ENCODE measurements at regions not wholly inside any gene's neighbourhood (a gene's known extent, or its start where the extent isn't known, plus 50 kb on each side); places are given as distances from the start of the nearest gene placed in this dataset.

DNA sequence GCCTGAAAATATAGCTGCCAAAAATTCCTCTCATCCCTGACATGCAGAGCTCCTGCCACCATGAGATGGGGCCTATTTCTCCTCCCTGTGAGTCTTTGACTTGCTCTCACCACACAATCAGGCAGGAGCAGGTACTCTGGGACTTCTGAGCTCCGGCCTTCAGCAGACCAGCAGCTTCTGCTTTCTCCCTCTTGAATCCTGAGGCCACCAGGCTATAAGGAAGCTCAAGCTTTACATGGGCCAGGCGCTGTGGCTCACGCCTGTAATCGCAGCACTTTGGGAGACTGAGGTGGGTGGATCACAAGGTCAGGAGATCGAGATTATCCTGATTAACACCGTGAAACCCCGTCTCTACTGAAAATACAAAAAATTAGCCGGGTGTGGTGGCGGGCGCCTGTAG, 238.7 kb upstream of the RREB1 start:
- Histone ChIP-seq H4K20me1 (replicated peaks; ENCODE audit: control insufficient read depth, extremely low read depth, insufficient read depth, low read length) (no peaks in the 10 kb centered on the region), H3K9me3 (replicated peaks; ENCODE audit: control insufficient read depth, insufficient read depth, low read length) (no peaks in the 10 kb centered on the region), H3K27ac (ENCODE audit: insufficient read depth, low read depth, low read length) (no peak overlapping the region), H2AFZ (ENCODE audit: low read depth, low read length) (no peak overlapping the region), H3K27me3 (ENCODE audit: control insufficient read depth in 2 of 2, insufficient read depth in 2 of 2, low read length in 2 of 2) (no peaks in the 10 kb centered on the region), H3K9me1 (replicated peaks; ENCODE audit: control insufficient read depth, extremely low read depth, insufficient read depth, low read length) (no peaks in the 10 kb centered on the region), H3K9ac (replicated peaks; ENCODE audit: extremely low read depth, insufficient read depth, low read length) (no peak overlapping the region), H3K36me3 (ENCODE audit: control insufficient read depth in 2 of 2, extremely low read depth in 1 of 2, insufficient read depth in 2 of 2, low read length in 2 of 2) (no peaks in the 10 kb centered on the region), H3K4me2 (ENCODE audit: insufficient read depth, low read length) (no peak overlapping the region), H3K4me3 (replicated peaks in 1 of 3; ENCODE audit: insufficient read depth in 1 of 3, low read depth in 1 of 3, low read length in 3 of 3) (no peak overlapping the region), H3K4me1 (ENCODE audit: control insufficient read depth, extremely low read depth, insufficient read depth, low read length) (no peaks in the 10 kb centered on the region), H3K79me2 (ENCODE audit: control insufficient read depth, insufficient read depth, low read length) (no peaks in the 10 kb centered on the region)
- ChIA-PET POLR2A (no interaction called here), CTCF (interaction anchor here (1.1 to 1.7 kb wide), 3 partner anchors 13 to 173 kb away, joined by 3 to 5 read pairs (median 3); no protein-coding TSS in a partner anchor)
- intact Hi-C loops (cut with micrococcal nuclease) (no loop called here), dilution Hi-C loops (cut with MboI; ENCODE audit: extremely low pct_ligation_motif_present, low sequenced_read_pairs) (no loop called here)
- DNase-seq (ENCODE audit: low read depth, low spot score), result no peak
- no peak for FAIRE-seq
- TF ChIP-seq MYC (IDR thresholded peaks at IDR 0.05; ENCODE audit: low read depth, low read length), result no peak
- TF ChIP-seq CTCF (IDR thresholded peaks at IDR 0.05; ENCODE audit: extremely low read depth in 1 of 2, insufficient read depth in 1 of 2, low read depth in 1 of 2, low read length in 2 of 2), result no peak
- TF ChIP-seq JUN (IDR thresholded peaks at IDR 0.05; ENCODE audit: borderline replicate concordance, insufficient read depth, insufficient read length, low read depth), result no peak
- no peak for TF ChIP-seq MAX (IDR thresholded peaks at IDR 0.05; ENCODE audit: insufficient read depth, insufficient read length)
- TF ChIP-seq EZH2 (IDR thresholded peaks at IDR 0.05; ENCODE audit: borderline replicate concordance, low read depth, low read length, severe bottlenecking), result no peak
- no peak for TF ChIP-seq POLR2AphosphoS5 (IDR thresholded peaks at IDR 0.05; ENCODE audit: insufficient read depth, low read depth, low read length)
- no peak for TF ChIP-seq POLR2A (IDR thresholded peaks at IDR 0.05; ENCODE audit: low read depth, low read length)
- TF ChIP-seq FOS (IDR thresholded peaks at IDR 0.05; ENCODE audit: borderline replicate concordance, insufficient read depth, low read length), result no peak
- TF ChIP-seq GATA2 (IDR thresholded peaks at IDR 0.05; ENCODE audit: insufficient read depth, insufficient read length, low read depth, low read length), result no peak
- BruUV-seq (replicated peaks), result no TSS peak
